ENCODE measurements at regions not wholly inside any gene's neighbourhood (a gene's known extent, or its start where the extent isn't known, plus 50 kb on each side); places are given as distances from the start of the nearest gene placed in this dataset.

GRCh38 chr7:25894002-25894901 is 257.7 kb upstream of the NFE2L3 start:
- TF ChIP-seq, protein P1, sequence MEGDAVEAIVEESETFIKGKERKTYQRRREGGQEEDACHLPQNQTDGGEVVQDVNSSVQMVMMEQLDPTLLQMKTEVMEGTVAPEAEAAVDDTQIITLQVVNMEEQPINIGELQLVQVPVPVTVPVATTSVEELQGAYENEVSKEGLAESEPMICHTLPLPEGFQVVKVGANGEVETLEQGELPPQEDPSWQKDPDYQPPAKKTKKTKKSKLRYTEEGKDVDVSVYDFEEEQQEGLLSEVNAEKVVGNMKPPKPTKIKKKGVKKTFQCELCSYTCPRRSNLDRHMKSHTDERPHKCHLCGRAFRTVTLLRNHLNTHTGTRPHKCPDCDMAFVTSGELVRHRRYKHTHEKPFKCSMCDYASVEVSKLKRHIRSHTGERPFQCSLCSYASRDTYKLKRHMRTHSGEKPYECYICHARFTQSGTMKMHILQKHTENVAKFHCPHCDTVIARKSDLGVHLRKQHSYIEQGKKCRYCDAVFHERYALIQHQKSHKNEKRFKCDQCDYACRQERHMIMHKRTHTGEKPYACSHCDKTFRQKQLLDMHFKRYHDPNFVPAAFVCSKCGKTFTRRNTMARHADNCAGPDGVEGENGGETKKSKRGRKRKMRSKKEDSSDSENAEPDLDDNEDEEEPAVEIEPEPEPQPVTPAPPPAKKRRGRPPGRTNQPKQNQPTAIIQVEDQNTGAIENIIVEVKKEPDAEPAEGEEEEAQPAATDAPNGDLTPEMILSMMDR (IDR thresholded peaks at IDR 0.05 in 4 of 5, conservative IDR thresholded peaks at IDR 0.05 in 1 of 5): no peak
- no peak for TF ChIP-seq POLR2A (IDR thresholded peaks at IDR 0.05)

Data from gastrocnemius medialis (tissue), 4 donors.